GM10266 (cell line): ENCODE measurements at regions not wholly inside any gene's neighbourhood (a gene's known extent, or its start where the extent isn't known, plus 50 kb on each side); places are given as distances from the start of the nearest gene placed in this dataset.

Source experiments
- DNase-seq: peaks from one replicate; pipeline ENCODE4 v3.0.0; 2012; ENCODE audit errors: extremely low spot score
- TF ChIP-seq, protein P1 (sequence below): IDR thresholded peaks from 2 replicates; pipeline ENCODE4 v1.5.1; 2012; ENCODE audit warnings: mild to moderate bottlenecking, low read depth; ENCODE audit not compliant: control insufficient read depth, insufficient read depth; ENCODE audit errors: missing control alignments

DNA sequence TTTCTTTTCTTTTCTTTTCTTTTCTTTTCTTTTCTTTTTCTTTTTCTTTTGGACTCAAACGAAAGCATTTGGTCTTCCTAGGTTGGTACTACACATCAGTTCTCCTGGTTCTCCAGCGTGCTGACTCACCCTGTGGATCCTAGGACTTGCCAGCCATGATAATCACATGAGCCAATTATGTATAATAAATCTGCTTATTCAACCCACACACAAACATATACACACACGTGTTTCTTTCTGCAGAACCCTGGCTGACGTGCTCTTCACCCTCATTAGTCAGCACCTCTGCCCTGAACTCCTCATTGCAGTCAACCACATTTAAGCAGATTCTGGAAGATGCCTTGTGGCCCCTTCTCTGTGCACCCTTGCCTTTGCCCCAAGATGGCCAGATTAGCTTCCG, 162.4 kb upstream of the MYT1L start:
- DNase-seq: no peak
- TF ChIP-seq, protein P1, sequence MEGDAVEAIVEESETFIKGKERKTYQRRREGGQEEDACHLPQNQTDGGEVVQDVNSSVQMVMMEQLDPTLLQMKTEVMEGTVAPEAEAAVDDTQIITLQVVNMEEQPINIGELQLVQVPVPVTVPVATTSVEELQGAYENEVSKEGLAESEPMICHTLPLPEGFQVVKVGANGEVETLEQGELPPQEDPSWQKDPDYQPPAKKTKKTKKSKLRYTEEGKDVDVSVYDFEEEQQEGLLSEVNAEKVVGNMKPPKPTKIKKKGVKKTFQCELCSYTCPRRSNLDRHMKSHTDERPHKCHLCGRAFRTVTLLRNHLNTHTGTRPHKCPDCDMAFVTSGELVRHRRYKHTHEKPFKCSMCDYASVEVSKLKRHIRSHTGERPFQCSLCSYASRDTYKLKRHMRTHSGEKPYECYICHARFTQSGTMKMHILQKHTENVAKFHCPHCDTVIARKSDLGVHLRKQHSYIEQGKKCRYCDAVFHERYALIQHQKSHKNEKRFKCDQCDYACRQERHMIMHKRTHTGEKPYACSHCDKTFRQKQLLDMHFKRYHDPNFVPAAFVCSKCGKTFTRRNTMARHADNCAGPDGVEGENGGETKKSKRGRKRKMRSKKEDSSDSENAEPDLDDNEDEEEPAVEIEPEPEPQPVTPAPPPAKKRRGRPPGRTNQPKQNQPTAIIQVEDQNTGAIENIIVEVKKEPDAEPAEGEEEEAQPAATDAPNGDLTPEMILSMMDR: no peak

DNA sequence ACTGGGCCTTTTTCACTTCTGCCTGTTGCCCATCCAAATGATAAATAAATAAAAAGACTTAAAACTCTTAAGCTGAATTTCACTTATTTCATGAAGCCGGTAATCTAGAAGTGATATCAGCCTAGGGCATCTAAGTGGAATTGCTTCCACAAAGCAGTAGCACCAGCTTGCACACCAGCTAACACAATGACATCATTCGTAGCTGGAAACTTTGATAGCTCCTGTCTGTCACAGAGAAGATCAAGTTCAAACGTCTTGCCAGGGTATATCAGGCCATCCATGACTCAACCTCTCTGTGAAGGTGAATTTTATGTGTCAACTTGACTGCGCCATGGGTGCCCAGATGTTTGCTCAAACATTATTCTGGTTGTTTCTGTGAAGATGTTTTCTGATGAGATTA, 161.7 kb upstream of the MYT1L start:
- TF ChIP-seq, protein P1: no peak
- DNase-seq: no peak

DNA sequence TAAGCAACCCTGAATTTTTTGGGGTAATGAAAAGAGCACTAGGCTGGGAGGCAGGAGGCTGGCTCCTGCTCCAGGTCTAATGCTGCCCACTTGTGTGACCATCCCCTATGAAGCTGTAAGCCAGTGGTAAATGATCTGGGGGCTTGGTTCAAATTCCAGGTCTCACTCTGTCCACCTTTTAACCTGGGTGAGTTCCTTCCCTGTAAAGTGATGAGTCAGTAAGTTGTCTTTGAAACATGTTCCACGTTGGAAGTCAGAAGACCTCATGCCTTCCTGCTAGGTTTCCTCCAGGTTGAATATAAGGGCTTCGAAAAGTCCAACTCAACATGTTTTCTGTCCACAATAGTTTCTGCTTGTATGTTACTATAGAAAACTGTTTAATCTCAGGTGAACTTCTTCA, 160.9 kb upstream of the MYT1L start:
- no peak for DNase-seq
- TF ChIP-seq, protein P1: no peak

DNA sequence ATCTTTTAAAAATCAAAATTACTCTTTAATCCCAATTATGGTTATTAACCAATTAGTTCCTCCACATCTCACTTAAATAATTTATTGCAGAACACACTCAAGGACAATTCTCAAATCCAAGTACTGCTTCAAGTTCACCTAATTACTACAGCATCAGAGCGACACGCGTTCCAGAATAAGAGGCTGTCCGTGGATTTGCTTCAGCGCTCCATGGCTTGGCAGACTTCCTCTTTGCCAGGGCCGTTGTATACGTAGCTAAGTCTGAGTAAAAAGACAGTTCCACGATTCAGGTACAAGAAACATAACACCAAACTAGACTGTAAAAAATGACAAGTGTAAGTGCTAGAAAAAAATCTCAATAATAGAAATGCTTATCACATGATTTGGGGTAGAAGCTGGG, 153.2 kb upstream of the MYT1L start:
- TF ChIP-seq, protein P1: no peak
- DNase-seq: no peak

DNA sequence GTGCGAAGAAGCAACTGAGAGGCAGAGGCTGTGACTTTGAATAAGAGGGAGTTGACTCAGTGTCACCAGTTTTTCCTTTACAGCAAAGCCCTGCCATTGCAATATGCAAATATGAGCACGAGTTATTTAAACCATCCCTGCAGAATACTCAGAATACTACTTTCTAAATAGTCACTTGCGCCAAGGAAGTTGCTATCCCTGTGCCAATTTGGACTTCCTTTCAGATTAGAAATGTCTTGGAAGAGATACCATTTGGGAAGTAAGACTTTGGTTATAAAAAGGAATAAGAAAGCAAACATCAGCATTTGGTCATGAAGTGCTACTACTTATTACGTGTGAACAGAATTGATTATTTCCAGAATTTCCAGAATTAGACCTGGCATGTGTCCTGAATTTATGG, 151.8 kb upstream of the MYT1L start:
- DNase-seq: no peak
- TF ChIP-seq, protein P1: no peak

DNA sequence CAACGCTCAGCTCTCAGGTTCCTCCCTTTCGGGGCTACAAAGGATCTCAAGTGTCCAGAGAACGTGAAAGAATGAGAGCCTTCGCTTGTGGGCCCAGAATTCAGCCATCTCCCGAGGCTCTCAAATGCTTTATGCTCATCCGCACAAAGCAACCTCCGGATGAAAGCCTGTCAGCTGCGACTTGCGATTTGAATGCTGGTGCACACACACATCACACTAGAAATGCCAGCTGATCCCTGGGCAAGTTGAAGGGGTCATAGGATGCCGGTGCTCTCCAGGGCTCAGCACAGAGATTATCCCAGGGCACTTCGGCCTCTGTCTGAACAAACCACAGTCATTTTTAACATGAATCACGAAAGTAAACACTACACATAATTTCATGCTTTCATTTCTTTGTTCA, 141.8 kb upstream of the MYT1L start:
- TF ChIP-seq, protein P1: no peak
- DNase-seq: no peak

DNA sequence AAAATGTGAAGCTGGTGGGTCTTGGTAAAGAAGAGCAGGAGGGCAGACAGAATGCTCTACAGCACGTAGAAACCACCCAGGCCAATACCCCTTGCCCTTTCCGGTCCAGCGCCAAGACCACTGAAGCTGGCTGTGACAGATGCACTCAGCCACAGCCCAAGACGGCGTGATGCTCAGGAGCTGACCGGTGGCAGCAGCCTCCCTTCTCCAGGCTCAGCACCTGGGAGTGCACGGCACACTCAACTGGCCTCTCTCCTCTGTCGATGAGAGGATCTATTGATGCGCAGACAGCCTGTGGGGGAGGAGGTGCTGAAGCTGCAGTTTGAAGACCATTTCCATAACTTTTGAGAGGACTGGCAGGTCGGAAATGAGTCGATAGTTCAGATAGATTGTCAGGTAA, 141.0 kb upstream of the MYT1L start:
- TF ChIP-seq, protein P1: no peak
- DNase-seq: no peak

DNA sequence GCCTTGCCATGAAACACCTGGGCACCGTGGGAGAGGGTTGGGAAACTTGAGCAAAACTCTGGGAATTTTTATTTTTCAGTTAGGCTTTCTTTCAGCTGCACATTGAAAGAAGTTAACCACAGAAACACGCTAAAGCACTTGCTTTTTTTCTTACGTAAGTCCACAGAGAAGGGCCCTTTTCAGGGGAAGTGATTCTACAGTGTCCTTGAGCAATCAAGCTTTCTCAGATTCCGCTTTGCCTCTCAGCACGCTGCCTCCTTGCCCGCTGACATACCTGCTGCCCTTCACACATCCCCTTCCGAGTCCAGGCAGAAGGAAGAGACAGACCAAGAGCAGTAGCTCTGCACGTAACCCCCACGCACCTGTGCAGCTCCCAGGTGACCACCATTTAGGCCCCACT, 135.5 kb upstream of the MYT1L start:
- TF ChIP-seq, protein P1: no peak

More for the DNA sequence above, 135.5 kb upstream of the MYT1L start:
- DNase-seq: no peak
